ENCODE measurements at regions not wholly inside any gene's neighbourhood (a gene's known extent, or its start where the extent isn't known, plus 50 kb on each side); places are given as distances from the start of the nearest gene placed in this dataset.

- TF ChIP-seq EP300 (IDR thresholded peaks at IDR 0.05) (no peak), POLR2A (IDR thresholded peaks at IDR 0.05; ENCODE audit: low read depth) (no peak)
Observed at GRCh38 chr15:29567336-29567735, 254.9 kb downstream of the TJP1 start.
